ENCODE measurements at regions not wholly inside any gene's neighbourhood (a gene's known extent, or its start where the extent isn't known, plus 50 kb on each side); places are given as distances from the start of the nearest gene placed in this dataset.

DNA sequence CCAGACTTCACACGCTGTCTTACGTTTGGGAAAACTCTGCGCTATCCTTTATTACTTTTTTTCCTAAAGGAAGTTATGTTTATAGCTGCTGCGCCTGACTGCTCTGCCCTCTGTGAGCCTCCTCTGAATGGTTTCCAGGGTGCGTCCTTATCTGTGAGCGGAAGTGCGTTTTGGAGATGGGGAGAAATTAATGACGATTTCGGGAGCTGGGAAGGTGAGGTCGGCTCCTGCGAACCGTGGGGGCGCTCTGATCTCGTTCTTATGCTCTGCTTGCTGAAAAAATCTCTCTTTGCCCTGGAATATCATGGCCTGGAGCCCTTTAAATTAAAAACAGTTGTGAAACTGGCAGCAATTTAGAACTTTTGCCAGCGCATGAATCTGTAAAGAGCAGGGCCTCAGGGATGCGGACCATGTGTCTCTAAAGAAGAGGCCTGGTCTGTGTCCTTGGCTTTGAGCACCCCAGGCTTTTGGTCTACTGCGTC lies 135.7 kb upstream of the ZFHX3 start:
- H3K27me3 Mint-ChIP-seq = no peaks in the 10 kb centered on the region
- H3K4me3 Mint-ChIP-seq = no peak overlapping the region
- no peaks in the 10 kb centered on the region for H3K4me1 Mint-ChIP-seq
- DNase-seq = no peak
- no peak overlapping the region for H3K27ac Mint-ChIP-seq
- no peaks in the 10 kb centered on the region for H3K36me3 Mint-ChIP-seq
- CTCF ChIA-PET = no interaction called here
- no peaks in the 10 kb centered on the region for H3K9me3 Mint-ChIP-seq (ENCODE audit: low read depth)
- ATAC-seq = no peak

DNA sequence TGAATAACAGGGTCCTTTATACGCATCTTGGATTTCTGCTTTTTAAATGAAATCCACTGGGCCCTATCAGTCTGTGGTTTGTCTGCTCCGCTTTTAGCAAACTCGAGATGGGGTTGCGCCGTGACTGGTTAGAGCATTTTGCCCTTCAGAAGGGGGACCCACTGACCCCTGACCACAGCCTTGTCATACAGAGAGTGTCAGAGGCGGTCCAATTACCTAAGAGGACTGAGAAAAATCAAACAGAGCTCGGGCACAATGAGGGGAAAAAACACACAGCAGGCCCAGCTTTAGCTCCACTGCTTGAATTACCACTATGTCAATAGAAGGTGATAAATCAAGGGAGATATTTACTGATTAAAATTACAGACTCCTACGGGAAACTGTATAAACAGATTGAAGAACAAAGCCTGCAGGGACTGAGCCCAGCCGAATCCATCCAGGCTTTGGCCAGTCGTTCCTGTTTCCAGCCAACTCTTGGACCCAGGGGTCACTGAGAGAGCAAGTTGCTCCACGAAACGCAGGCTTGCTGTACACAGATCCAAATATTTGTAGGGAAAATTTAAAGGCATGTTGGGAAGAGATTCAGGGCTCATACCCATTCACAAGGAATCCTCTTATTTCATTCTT lies 131.9 kb upstream of the ZFHX3 start:
- CTCF ChIA-PET = no interaction called here
- H3K27ac Mint-ChIP-seq = no peak overlapping the region

DNA sequence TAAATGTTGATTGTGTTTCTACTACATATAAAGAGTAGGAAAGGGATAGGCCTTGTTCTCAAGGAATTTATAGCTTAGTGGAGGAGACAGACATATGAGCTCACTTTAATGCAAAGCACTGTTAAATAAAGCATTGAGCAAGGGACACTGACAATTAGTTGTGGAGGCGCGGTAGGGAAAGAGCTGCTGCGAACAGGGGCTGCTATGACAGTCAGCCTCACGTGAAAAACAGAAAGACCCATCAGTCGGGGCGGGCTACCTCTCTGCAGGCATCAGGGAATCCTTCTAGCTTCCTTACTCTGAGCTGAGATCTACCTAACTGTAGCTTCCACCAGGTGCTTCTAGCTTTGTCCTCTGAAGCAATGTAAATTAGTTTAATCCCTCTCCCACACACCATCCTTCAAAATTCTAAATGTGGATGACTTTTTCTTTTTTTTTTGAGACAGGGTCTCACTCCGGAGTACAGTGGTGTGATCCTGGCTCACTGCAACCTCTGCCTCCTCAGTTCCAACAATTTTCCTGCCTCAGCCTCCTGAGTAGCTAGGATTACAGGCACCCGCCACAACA lies 129.9 kb upstream of the ZFHX3 start:
- Mint-ChIP-seq H3K4me3 (no peak overlapping the region), H3K27me3 (no peaks in the 10 kb centered on the region), H3K4me1 (no peaks in the 10 kb centered on the region), H3K9me3 (ENCODE audit: low read depth) (peaks cover 3% of the 10 kb centered on the region), H3K27ac (no peak overlapping the region), H3K36me3 (no peaks in the 10 kb centered on the region)
- CTCF ChIA-PET = no interaction called here
- no peak for DNase-seq
- ATAC-seq = no peak

More for the DNA sequence above, 131.9 kb upstream of the ZFHX3 start:
- Mint-ChIP-seq H3K4me3 (no peak overlapping the region), H3K27me3 (no peaks in the 10 kb centered on the region), H3K36me3 (no peaks in the 10 kb centered on the region), H3K9me3 (ENCODE audit: low read depth) (no peaks in the 10 kb centered on the region), H3K4me1 (no peaks in the 10 kb centered on the region)
- DNase-seq = no peak
- no peak for ATAC-seq

DNA sequence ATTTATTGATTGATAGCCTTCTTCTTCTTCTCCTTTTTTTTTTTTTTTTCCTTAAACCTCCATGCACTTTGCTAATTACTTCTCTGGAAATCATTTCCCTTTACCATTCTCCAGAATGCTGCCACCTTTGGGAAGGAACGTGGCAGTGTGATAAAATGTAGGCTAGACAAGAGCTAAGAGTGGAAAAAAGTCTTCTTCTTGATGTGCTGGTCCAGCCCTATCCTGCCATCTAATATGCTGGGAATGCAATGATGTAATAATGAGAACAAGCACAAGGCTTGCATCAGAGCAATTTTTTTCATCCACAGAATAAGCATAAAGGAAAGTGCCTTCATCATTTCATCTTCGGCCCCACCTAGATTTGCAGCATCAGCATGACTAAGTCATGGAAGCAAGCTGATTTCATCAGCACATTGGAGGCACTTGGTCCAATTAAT lies 128.7 kb upstream of the ZFHX3 start:
- Mint-ChIP-seq H3K4me1 (no peaks in the 10 kb centered on the region), H3K27ac (no peak overlapping the region), H3K27me3 (no peaks in the 10 kb centered on the region), H3K36me3 (no peaks in the 10 kb centered on the region), H3K4me3 (no peak overlapping the region), H3K9me3 (ENCODE audit: low read depth) (peaks cover 3% of the 10 kb centered on the region)
- DNase-seq (no peak), ATAC-seq (no peak)
- CTCF ChIA-PET = no interaction called here

- CTCF ChIA-PET = no interaction called here
- Mint-ChIP-seq H3K4me1 (no peaks in the 10 kb centered on the region), H3K27me3 (no peaks in the 10 kb centered on the region), H3K27ac (no peak overlapping the region), H3K36me3 (no peaks in the 10 kb centered on the region), H3K9me3 (ENCODE audit: low read depth) (peaks cover 3% of the 10 kb centered on the region), H3K4me3 (no peak overlapping the region)
- DNase-seq = no peak
- no peak for ATAC-seq
Observed at GRCh38 chr16:73172973-73173709, 125.2 kb upstream of the ZFHX3 start.

DNA sequence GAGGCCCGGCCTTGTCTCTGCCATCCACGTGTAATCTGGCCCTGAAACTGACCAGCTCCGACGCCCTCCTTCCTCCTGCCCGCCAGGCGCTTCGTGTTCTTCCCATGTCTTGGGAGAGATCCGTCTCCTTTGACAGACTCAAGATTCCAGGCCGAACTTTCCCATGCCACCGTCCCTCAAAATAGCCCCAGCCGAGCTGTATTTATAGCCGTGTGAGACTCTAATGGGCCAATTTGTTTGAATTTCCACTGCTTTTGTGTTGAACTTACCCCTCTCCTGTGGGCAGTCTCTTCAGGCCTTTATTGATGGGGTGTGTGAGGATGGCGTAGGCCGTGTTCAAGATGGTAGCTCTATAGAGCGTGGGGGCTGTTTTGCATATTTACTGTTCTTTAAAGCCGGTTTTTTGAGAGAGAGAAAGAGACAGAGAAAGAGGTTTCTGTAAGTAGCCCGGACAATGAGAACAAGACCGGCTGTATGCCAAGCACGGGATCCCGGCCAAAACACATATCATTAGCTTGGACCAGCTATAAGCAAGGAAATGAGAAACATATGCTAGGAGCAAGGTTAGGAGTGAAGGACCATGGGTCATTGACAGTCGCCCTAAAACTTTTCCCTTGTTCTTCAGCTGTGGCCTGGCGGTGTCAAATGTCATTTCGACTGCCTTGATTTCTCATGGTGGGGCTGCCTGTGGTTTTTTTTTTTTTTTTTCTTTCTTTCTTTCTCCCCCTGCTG lies 124.5 kb upstream of the ZFHX3 start:
- no peak overlapping the region for H3K27ac Mint-ChIP-seq
- H3K4me1 Mint-ChIP-seq = no peaks in the 10 kb centered on the region
- peaks cover 3% of the 10 kb centered on the region for H3K9me3 Mint-ChIP-seq (ENCODE audit: low read depth)
- H3K4me3 Mint-ChIP-seq = no peak overlapping the region
- no peak for DNase-seq
- CTCF ChIA-PET = no interaction called here
- H3K27me3 Mint-ChIP-seq = no peaks in the 10 kb centered on the region
- ATAC-seq = no peak
- H3K36me3 Mint-ChIP-seq = no peaks in the 10 kb centered on the region

DNA sequence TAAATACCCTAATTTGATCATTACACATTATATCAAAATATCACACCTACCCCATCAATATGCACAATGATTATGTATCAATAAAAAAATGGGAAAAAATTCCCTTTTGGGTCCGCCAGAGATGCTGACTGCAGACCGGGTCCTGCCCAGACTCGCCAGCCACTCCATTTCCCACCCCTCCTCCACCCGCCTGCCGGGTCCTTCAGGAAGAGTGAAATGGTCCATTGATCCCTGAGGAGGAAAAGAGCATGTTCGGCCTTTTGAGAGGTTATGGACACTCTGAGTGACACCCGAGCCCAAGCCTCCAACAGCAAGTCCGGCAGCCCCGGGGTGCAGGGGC lies 123.9 kb upstream of the ZFHX3 start:
- peaks cover 3% of the 10 kb centered on the region for H3K9me3 Mint-ChIP-seq (ENCODE audit: low read depth)
- H3K36me3 Mint-ChIP-seq = no peaks in the 10 kb centered on the region
- H3K4me1 Mint-ChIP-seq = no peaks in the 10 kb centered on the region
- ATAC-seq (no peak), DNase-seq (no peak)
- no peak overlapping the region for H3K27ac Mint-ChIP-seq
- CTCF ChIA-PET = no interaction called here
- no peak overlapping the region for H3K4me3 Mint-ChIP-seq
- H3K27me3 Mint-ChIP-seq = no peaks in the 10 kb centered on the region

DNA sequence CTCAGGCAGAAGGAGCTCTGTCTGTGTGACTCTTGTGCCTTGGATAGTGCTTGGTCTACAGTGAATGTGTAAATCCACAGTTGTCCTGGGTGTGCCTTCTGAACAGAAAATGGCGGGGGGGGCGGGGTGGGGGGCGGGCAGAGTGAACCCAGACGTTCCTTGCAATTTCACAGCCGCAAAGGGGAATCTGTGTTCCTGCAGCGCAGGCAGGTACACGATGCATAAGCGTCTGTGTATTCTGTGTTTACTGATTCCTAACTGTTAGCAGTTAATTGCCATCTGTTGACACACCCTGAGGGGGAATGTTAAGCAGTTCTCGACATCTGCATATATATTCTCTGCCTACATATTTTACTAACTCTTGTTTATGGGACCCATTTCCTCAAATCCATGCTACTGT lies 123.5 kb upstream of the ZFHX3 start:
- DNase-seq (no peak), ATAC-seq (no peak)
- Mint-ChIP-seq H3K4me3 (no peak overlapping the region), H3K27me3 (no peaks in the 10 kb centered on the region), H3K4me1 (no peaks in the 10 kb centered on the region), H3K9me3 (ENCODE audit: low read depth) (peaks cover 3% of the 10 kb centered on the region), H3K27ac (no peak overlapping the region), H3K36me3 (no peaks in the 10 kb centered on the region)
- CTCF ChIA-PET = no interaction called here

GRCh38 chr16:73170612-73171038 lies 122.7 kb upstream of the ZFHX3 start:
- no peaks in the 10 kb centered on the region for H3K27me3 Mint-ChIP-seq
- H3K9me3 Mint-ChIP-seq (ENCODE audit: low read depth) = peaks cover 3% of the 10 kb centered on the region
- no peak overlapping the region for H3K27ac Mint-ChIP-seq
- H3K4me3 Mint-ChIP-seq = no peak overlapping the region
- DNase-seq = no peak
- no peaks in the 10 kb centered on the region for H3K36me3 Mint-ChIP-seq
- no peaks in the 10 kb centered on the region for H3K4me1 Mint-ChIP-seq
- CTCF ChIA-PET = no interaction called here
- ATAC-seq = no peak

DNA sequence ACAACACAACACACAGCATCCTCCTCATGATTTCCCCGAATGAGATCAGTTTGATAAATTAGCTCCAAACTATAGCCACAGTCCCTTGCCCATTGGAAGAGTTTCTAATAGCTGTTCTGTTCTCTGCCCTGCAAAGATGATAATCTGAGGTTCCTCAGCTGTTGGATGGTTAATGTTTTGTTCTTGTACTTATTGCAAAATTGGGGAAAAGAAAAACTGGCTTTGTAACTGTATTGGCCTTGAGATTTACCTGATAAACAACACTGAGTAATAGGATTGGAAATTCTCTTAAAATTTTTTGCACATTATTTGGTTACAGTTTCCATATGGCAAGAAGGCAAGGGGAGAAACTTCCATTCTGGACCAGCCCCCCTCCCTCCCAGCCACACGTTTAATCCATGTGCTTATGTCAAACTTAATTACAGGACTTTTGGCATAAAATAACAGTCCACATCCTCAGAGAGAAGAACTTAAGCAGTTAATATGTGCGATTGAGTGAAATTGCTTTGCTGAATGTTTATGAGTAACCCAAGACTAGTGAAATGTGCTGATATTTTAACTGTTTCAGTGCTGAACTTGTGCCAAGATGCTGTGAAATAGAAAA lies 119.1 kb upstream of the ZFHX3 start:
- H3K36me3 Mint-ChIP-seq = no peaks in the 10 kb centered on the region
- no peak overlapping the region for H3K4me3 Mint-ChIP-seq
- no peak for ATAC-seq
- DNase-seq = no peak
- no peaks in the 10 kb centered on the region for H3K4me1 Mint-ChIP-seq
- no peaks in the 10 kb centered on the region for H3K9me3 Mint-ChIP-seq (ENCODE audit: low read depth)
- H3K27ac Mint-ChIP-seq = no peak overlapping the region
- H3K27me3 Mint-ChIP-seq = no peaks in the 10 kb centered on the region
- CTCF ChIA-PET = no interaction called here

GRCh38 chr16:73166441-73166851 lies 118.5 kb upstream of the ZFHX3 start:
- Mint-ChIP-seq H3K27ac (no peak overlapping the region), H3K36me3 (no peaks in the 10 kb centered on the region), H3K4me1 (no peaks in the 10 kb centered on the region), H3K27me3 (no peaks in the 10 kb centered on the region), H3K9me3 (ENCODE audit: low read depth) (no peaks in the 10 kb centered on the region), H3K4me3 (no peak overlapping the region)
- no peak for ATAC-seq
- CTCF ChIA-PET = no interaction called here
- no peak for DNase-seq

- Mint-ChIP-seq H3K36me3 (no peaks in the 10 kb centered on the region), H3K4me1 (no peaks in the 10 kb centered on the region), H3K27ac (no peak overlapping the region), H3K9me3 (ENCODE audit: low read depth) (no peaks in the 10 kb centered on the region), H3K4me3 (no peak overlapping the region), H3K27me3 (no peaks in the 10 kb centered on the region)
- no peak for DNase-seq
- ATAC-seq = no peak
- CTCF ChIA-PET = no interaction called here
Observed at GRCh38 chr16:73163238-73163815, 115.4 kb upstream of the ZFHX3 start.

DNA sequence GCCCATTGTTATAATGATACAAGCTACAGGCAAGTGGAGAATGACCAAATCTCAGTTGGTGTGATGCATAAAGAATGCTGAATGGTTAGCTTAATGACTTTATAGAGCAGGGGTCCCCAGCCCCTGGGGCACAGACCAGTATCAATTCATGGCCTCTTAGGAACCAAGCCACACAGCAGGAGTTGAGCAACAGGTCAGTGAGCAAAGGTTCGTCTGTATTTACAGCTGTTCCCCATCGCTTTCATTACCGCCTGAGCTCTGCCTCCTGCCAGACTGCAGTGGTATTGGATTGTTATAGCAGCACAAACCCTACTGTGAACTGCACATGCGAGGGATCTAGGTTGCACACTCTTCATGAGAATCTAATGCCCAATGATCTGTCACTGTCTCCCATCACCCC lies 114.0 kb upstream of the ZFHX3 start:
- H3K4me3 Mint-ChIP-seq = no peak overlapping the region
- DNase-seq = no peak
- no peaks in the 10 kb centered on the region for H3K9me3 Mint-ChIP-seq (ENCODE audit: low read depth)
- no peaks in the 10 kb centered on the region for H3K36me3 Mint-ChIP-seq
- ATAC-seq = no peak
- H3K4me1 Mint-ChIP-seq = no peaks in the 10 kb centered on the region
- no peaks in the 10 kb centered on the region for H3K27me3 Mint-ChIP-seq
- CTCF ChIA-PET = no interaction called here
- no peak overlapping the region for H3K27ac Mint-ChIP-seq
